GM21717 (cell line): ENCODE measurements at regions not wholly inside any gene's neighbourhood (a gene's known extent, or its start where the extent isn't known, plus 50 kb on each side); places are given as distances from the start of the nearest gene placed in this dataset.
"Not testable (repeated sequence)": the region's sequence is repeated elsewhere in the genome, so short reads cannot be mapped to it uniquely, and the experiment has no call there.

Source experiments
- ATAC-seq: cut with Tn5 transposase; IDR thresholded peaks from one replicate; pipeline ENCODE4 v1.9.1; 2021; ENCODE audit warnings: mild to moderate bottlenecking, moderate library complexity; ENCODE audit not compliant: unreplicated experiment

DNA sequence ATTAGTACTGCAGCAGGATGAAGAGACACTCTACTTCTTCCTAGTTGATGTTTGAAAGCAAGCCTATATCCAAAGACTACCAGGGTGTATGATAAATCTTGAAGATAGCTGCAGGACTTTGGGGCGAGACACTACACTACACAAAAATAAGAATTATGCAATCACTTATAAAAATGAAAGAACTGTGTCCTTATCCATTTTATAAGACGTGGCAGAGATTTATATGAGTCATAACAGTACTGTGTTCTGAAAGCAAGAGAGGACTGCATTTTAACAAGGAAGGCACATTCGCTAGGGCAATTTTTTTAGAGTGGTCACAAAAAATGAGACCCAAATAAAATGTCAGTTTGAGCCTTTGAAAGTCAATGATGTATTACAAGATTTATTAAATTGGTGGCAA, 617.0 kb upstream of the LINC00305 start:
- no peak for ATAC-seq

DNA sequence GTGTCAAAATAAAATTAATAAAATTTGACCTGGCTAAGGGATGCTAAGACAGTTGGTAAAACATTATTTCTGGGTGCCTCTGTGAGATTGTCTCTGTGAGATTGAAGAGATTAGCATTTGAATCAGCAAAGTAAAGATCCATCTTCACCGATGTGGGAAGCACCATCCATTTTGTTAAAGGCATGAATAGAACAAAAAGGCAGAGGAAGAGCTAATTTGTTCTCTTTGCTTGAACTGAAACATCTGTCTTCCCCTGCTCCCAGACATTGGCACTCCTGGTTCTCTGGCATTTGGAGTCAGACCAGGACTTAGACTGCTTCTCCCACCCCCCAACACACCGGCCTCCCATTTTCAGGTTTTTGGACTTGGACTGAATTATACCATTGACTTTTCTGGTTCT, 603.8 kb upstream of the LINC00305 start:
- ATAC-seq: no peak

DNA sequence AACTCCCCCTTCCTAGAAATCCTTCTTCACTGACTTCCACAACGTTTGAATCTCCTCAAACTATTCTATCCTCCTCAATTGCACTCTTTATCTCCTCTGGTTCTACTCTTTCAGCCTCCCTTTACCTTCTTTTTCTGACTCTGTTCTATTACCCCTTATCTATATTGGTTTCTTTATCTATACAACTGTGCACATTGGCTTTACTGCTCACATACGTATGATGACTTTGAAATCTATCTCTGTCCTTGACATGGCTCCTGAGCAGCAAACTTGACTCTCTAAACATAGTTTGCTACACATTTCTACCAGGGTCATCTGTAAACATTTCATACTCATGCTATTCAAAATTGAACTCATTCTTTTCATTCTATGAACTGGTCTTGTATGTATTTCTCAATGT, 601.0 kb upstream of the LINC00305 start:
- ATAC-seq: no peak

DNA sequence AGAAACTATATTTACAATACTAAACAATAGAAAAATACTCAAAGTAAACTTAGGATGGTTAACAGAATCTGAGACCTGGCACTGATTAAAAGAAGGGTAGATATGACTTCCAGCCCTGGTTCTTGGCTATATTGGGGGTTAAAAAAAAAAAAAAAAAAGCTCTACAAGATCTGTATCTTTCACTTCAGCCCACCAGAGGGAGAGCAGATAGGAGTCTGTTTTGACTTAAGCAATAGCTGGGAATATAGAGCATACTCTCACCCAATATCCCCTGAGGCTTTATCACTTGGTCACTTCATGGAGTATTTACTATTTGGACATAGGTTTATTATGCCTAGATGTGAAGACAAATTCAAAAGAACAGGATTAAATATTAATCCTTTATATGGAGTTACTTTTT, 598.9 kb upstream of the LINC00305 start:
- no peak for ATAC-seq

DNA sequence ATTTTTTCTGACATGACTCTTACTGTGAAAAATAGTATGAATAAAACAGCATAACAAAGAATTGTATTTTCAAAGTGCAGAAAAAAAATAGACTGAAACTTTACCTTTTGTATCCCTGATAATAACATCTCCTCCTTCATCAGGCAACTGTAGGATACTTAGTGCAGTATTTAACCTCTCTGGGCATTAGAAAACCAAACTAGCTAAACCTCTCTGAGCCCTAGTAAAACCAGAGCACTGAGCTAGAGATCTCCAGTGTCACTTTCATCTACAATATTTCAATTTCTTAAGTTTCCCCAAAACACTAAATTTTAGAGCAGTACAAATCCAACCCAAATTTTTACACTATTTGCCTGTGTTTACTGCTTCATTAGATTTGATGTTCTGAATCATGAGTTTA, 594.0 kb upstream of the LINC00305 start:
- no peak for ATAC-seq

DNA sequence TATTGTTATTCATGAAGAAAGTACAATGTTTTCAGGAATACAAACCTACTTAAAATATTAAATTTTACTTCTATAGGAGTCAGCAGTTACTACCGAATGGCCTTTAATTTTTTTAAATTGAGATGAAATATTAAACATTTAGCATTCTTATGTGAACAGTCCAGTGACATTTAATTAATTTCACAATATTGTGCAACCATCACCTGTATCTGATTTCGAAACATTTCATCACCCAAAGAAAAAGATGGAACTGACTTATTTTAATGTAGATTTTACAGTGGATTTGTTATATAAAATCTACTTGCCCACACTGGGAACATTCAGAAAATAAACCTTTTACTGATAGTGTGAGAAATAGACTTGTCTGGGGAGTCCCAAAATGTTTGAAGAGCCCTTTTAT, 585.2 kb upstream of the LINC00305 start:
- ATAC-seq: no peak

DNA sequence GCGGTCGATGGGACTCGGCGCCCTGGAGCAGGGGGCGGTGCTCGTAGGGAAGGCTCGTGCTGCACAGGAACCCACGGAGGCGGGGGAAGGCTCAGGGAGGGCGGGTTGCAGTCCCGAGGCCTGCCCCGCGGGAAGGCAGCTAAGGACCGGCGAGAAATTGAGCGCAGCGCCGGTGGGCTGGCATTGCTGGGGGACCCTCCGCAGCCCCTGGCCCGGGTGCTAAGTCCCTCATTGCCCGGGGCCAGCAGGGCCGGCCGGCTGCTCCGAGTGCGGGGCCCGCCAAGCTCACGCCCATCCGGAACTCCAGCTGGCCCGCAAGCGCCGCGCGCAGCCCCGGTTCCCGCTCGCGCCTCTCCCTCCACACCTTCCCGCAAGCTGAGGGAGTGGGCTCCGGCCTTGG, 576.8 kb upstream of the LINC00305 start:
- not testable (repeated sequence) for ATAC-seq

DNA sequence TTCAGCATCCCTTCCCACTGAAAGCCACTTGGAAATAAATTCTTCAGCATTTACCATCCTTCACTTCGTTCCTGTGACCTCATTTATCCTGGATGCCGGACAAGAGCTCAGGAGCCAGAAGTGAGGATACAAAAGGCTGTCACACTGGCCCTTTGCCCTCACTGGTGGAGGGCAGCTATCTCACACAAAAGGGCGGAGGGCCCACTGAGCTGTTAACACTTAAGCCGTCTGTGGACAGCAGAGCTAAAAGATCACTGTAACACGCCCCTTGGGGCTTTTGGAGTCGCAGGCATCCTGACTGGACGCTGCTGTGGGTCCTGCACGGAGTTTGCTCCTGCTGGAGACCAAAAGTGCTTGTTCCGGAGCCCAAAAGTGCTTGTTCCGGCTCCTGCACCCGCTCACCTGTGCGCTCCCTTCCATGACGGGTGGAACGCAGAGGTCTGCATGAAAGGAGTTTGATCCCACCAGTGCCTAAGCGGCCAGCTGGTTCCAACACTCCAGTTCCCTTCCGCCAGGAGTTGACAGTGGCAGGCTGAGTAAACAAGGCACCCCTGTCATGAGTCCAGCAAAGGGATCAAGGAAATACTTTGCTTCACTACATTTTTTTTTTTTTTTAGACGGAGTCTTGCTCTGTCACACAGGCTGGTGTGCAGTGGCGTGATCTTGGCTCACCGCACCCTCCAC, 572.0 kb upstream of the LINC00305 start:
- no peak for ATAC-seq

DNA sequence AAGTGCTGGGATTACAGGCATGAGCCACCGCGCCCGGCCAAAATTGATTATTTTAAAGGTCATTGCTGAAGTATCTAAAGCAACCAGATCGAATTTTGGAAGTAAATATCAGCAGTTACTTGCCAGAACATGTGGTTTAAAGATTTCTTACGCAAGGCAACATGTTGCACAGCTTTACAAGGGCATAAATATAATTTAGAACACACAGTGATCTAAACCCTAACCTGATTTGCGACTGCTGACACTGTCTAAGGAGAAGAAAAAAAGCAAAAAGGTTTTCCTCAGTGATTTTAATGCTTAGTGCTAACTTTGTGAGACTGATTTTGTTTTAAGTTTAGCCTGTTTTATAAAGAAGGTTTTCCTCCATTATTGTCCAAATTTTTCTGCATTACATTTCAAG, 569.9 kb upstream of the LINC00305 start:
- no peak for ATAC-seq

DNA sequence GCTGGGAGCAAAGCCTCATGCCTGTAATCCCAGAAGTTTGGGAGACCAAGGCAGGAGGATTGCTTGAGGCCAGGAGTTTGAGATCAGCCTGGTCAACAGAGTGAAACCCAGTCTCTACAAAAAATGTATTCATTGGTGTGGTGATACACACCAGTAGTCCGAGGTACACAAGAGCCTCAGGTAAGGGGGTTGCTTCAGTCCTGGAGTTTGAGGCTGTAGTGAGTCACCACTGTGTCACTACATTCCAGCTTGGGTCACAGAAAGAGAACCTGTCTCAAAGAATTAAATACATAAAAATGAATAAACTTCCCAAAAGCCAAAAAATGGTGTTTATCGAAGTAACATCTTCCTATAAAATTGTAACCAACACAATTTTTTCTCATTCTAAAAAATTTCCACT, 568.1 kb upstream of the LINC00305 start:
- ATAC-seq: no peak

DNA sequence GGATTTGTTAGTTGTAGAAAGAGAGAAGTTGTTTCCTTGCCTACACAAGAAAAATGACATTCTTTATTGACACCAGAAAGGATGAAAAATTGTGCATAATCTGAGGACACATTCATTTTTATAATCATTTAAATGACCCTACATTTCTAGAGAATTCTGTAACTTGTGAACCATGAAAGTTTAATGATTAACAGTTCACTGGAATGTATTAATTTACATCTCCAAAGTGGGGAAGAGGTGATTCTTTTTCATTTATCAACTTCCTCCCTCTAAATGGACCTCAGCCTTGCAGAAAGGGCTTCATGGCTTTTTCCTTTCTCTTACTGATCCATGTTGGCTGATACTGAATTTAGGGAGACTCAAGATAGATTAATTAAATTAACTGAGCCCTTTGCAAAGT, 565.2 kb upstream of the LINC00305 start:
- ATAC-seq: no peak

DNA sequence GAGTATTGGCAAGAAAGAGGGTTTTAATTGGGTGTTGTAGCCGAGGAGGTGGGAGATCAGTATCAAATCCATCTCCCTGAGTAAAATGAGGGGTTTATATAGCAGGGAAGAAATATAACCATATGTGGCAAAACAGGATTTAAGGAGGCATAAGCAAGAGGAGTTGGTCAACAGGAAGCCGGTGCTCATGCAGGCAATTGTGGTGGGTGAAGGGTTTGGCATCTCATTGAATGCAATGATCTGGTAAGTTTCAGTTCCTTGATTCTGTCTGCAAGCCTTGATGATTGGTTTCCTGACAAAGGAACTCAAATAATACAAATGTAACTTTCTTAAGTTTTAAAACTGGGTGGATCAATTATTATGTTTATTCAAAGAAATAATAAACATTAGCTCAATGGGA, 564.4 kb upstream of the LINC00305 start:
- no peak for ATAC-seq

DNA sequence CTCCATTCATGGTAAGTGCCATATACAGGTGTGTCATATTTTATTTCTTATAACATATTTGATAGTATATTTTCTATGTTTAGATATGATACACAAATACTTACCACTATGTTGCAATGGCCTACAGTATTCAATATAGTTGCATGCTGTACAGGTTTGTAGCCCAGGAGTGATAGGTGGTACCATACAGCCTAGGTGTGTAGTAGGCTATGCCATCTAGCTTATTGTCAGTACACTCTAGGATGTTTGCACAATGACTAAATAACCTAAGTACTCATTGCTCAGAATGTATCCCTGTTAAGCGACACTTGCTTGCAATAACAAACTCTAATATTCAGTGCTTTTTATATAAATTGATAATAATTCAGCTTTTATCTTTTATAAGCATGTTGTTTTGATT, 563.1 kb upstream of the LINC00305 start:
- ATAC-seq: no peak

DNA sequence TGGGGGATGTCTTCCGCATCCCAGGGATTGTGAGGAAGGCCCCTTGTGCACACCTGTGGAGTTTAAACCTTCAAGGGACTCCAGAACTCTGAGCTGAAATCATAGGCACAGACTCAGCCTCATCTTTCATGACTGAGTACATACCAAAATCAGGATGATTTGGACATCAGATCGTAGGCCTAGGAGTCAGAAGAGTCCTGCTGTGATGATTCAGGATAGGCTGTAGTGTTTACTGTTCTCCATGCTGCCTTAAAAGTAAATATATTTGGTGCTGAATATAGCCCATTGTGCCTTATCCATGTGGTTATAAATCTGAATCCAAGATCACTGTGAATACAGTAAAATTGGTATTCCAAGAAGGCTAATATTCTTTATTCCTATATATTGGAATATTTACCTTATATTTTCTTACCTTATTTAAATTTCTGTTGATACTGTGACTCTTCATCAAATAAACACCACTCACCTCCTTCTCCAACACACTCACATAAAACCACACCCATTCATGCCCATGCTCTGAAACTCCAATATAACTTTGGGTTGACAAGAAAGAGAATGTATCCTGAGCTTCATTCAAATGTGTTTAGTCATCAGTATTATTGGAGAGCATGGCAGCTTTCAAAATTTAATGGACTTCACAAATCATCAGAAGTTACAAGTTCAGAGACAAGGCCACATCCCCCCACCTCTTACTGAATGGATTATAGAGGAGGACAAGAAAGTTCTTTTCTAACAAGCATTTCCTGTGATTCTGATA, 561.4 kb upstream of the LINC00305 start:
- ATAC-seq: no peak

DNA sequence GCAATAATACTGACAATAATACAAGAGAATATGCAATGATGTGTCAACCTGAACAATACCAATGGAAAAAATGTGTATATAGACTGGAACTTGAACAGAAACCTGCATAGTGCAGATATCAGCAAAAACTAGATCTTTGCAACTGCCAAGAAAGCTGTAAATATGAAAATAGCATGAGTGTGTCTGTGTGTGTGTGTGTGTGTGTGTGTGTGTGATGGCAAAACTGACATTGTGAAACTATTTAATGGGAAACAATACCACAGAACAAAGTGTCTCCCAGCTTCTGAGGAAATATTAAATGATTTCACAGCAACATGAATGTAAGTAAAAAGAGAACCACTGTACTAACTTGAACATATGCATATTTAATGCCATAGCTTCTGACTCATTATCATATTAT, 558.2 kb upstream of the LINC00305 start:
- ATAC-seq: no peak

DNA sequence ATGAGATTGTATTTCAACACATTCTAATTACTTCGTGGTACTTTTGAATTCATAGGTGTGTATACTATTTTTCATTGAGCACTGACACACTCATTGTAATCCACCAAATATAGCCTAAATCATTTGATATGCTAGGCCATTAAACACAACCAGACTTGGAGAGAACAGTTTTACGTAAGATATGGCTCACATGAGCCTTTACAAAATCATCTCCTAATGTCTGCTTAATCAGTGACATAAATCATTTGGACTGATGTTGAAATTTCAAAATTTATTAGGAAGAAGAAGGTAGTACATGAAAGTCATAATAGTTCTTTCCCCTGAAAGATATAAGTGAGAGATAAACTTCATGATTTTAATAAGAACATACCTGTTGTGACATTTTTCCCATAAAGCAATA, 550.2 kb upstream of the LINC00305 start:
- ATAC-seq: no peak

DNA sequence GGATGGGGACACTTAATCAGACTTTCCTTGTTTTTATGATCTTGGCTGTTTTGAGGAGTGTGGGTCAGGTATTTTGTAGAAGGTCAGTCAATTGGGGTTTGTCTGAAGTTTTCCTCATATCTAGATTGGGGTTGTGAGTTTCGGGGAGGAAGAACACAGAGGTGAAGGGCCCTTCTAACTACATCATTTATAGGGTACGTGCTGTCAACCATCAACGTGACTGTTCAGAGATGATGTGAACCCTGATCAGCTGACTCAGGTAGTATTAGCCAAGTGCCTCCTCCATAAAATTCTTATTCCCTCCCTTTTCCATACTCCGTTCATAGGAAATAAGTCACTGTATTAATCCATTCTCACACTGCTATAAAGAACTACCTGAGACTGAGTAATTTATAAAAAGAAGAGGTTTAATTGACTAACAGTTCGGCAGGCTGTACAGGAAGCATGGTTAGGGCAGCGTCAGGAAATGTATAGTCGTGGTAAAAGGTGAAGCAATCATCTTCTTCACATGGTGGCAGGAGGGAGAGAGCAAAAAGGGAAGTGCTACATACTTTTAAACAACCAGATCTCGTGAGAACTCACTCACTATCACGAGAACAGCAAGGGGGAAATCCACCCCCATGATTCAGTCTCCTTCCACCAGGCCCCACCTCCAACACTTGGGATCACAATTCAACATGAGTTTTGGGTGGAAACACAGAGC, 547.1 kb upstream of the LINC00305 start:
- ATAC-seq: no peak

DNA sequence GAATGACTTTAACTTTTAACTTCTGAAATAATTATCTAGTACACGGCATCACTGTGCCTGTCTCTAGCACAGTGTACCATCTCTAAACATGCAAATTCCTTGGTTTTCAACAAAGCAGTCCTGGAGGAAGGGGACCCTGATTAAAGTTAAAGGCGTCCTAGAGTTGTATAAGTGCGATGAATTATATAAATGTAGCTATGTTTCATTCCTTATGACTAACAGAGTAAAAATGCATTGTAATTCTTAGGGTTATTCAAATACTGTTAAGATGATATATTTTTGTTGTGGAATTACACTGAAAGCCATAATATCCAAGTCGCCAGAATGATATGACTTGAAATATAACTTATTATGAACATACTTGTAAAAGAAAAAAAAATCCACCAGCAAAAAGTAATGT, 544.9 kb upstream of the LINC00305 start:
- no peak for ATAC-seq

DNA sequence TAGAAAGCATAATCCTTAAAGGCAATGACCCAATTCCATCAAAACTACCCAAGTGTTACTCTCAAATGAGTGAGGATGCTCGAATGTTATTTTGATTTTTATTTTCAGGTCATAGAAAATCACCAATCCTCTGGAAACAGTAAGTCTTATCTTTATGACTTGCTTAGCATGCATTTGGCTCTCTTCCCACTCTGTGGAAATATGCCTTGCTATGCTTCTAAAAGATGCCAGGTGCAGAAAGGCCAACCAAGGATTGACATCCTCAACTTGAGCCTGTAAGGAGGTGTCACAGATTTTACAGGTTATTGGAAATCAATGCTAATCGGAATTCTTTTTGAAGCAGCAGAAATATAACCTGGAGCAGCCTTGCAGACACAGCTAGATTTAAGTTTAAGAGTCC, 543.9 kb upstream of the LINC00305 start:
- ATAC-seq: no peak

DNA sequence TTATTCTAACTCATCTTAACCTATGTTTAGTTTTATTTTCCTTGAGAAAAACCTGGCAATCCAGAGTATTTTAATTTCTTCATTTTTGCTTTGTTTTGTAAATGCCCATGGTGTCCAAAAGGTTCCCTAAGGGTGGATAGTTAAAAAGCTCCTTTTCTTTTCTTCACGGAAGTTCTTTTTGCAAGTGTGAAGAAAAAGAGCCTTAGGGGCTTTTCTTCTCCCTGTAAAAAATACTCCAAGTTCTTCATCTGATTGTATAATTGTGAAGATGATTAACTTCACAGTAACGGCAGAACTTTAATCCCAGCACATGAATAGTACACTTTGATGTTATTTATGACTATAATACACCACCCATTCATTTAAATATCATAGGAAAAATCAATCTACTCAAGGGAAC, 530.2 kb upstream of the LINC00305 start:
- ATAC-seq: no peak

DNA sequence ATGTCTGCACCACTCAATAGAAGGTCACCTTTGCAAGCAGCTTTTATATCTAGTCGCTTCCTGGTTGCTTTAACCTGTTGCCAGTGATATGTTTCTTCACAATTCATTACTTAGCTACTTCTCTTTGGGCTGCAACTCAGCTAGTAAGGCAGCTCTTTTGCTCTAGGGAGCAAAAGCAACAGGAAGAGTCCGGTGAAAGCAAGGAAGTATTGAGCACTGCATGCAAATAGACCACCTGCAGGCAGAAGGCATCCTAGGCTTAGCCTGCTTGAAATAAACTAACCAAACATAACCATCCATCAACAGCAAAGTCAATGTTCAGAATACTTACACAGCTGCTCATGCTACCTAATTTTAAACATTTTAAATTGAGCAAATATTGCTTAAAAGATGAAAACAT, 529.2 kb upstream of the LINC00305 start:
- ATAC-seq: no peak

DNA sequence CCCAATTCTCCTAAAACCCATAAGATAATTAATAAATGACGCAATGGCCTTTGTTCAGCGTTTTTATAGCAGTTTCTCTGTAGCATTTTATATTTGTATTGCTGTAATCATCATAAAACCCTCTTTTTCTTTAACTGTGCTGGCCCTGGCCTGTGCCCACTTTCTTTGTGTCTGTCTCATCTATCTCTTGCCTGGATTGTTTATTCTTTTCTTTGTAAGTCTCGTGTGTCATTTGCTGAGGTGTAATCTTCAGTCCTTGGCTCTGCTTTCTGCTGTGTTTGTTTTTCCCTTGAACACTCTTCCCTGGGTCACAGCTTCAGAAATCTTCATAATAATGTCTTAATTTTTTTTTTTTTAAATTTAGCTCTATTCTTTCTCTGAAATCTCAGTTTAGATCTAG, 525.8 kb upstream of the LINC00305 start:
- no peak for ATAC-seq
